Activated CD8-positive, alpha-beta T cell treated with anti-CD3 and anti-CD28 coated beads for 36 hours (primary cell): ENCODE measurements at regions not wholly inside any gene's neighbourhood (a gene's known extent, or its start where the extent isn't known, plus 50 kb on each side); places are given as distances from the start of the nearest gene placed in this dataset.
"Not testable (repeated sequence)": the region's sequence is repeated elsewhere in the genome, so short reads cannot be mapped to it uniquely, and the experiment has no call there.

ENCODE experiments used
- ATAC-seq: fragments of 200-7000 bp; cut with Tn5 transposase; one replicate; pipeline ENCODE4 v1.10.0; 2021; ENCODE audit warnings: mild to moderate bottlenecking, moderate library complexity
- CTCF ChIA-PET: fragments of 350-600 bp; sonication (Branson Sonifier 250); formaldehyde crosslinking; loops from one replicate; lab custom pipeline; 2021; ENCODE audit warnings: antibody characterized with exemption; lab: Charles Lee
- POLR2A ChIA-PET: fragments of 350-600 bp; sonication (Branson Sonifier 250); formaldehyde crosslinking; loops from one replicate; lab custom pipeline; 2021; ENCODE audit warnings: antibody characterized with exemption; lab: Charles Lee
- DNase-seq: peaks from one replicate; pipeline ENCODE4 v3.0.0-alpha.2; 2020
- H3K27ac Mint-ChIP-seq: one replicate; pipeline ENCODE4 v1.8.0; 2021; ENCODE audit warnings: mild to moderate bottlenecking, mixed read lengths
- H3K27me3 Mint-ChIP-seq: one replicate; pipeline ENCODE4 v1.8.0; 2021; ENCODE audit warnings: mixed read lengths
- H3K36me3 Mint-ChIP-seq: one replicate; pipeline ENCODE4 v1.8.0; 2021; ENCODE audit warnings: low read depth, mixed read lengths
- H3K4me1 Mint-ChIP-seq: one replicate; pipeline ENCODE4 v1.8.0; 2021; ENCODE audit warnings: low read depth, mixed read lengths
- H3K4me3 Mint-ChIP-seq: one replicate; pipeline ENCODE4 v1.8.0; 2021; ENCODE audit warnings: mild to moderate bottlenecking, moderate library complexity, mixed read lengths
- H3K9me3 Mint-ChIP-seq: one replicate; pipeline ENCODE4 v1.8.0; 2021; ENCODE audit warnings: mixed read lengths
- CTCF ChIP-seq: fragments of 200-600 bp; IDR thresholded peaks from one replicate; pipeline ENCODE4 v1.8.0; 2022; ENCODE audit warnings: antibody characterized with exemption, mild to moderate bottlenecking
- intact Hi-C: fragments of 100-400 bp; cut with micrococcal nuclease; formaldehyde crosslinking; loops from one replicate; pipeline ENCODE4 v1.10.0; 2022

- ChIA-PET CTCF (interaction anchor here (1.6 kb wide), 1 partner anchor 10 kb away, joined by 4 read pairs; no protein-coding TSS in a partner anchor), POLR2A (interaction anchor here (0.6 kb wide), 1 partner anchor 29 kb away, joined by 3 read pairs; no protein-coding TSS in a partner anchor)
- ATAC-seq = no peak
- no peak for DNase-seq
- Mint-ChIP-seq H3K4me3 (no peak overlapping the region), H3K27me3 (no peaks in the 10 kb centered on the region), H3K9me3 (peaks cover 3% of the 10 kb centered on the region), H3K36me3 (peaks cover 3% of the 10 kb centered on the region), H3K27ac (no peak overlapping the region), H3K4me1 (peaks cover 34% of the 10 kb centered on the region)
- TF ChIP-seq CTCF = no peak
- intact Hi-C loops = no loop called here
Measured at GRCh38 chr5:56048124-56048523, 53.4 kb upstream of the IL6ST start.

- peaks cover 3% of the 10 kb centered on the region for H3K36me3 Mint-ChIP-seq
- H3K27me3 Mint-ChIP-seq = no peaks in the 10 kb centered on the region
- no peak for TF ChIP-seq CTCF
- ATAC-seq = no peak
- no peak overlapping the region for H3K27ac Mint-ChIP-seq
- H3K4me3 Mint-ChIP-seq = no peak overlapping the region
- H3K4me1 Mint-ChIP-seq = peaks cover 34% of the 10 kb centered on the region
- DNase-seq = no peak
- H3K9me3 Mint-ChIP-seq = peaks cover 3% of the 10 kb centered on the region
- ChIA-PET POLR2A (no interaction called here), CTCF (interaction anchor here (1.6 kb wide), 1 partner anchor 10 kb away, joined by 4 read pairs; no protein-coding TSS in a partner anchor)
- intact Hi-C loops = no loop called here
Measured at GRCh38 chr5:56047448-56047847, 52.7 kb upstream of the IL6ST start.

GRCh38 chr5:56045469-56045868 is 50.7 kb upstream of the IL6ST start:
- no peak overlapping the region for H3K27ac Mint-ChIP-seq
- H3K36me3 Mint-ChIP-seq = peaks cover 3% of the 10 kb centered on the region
- no peak for TF ChIP-seq CTCF
- no peaks in the 10 kb centered on the region for H3K27me3 Mint-ChIP-seq
- CTCF ChIA-PET = no interaction called here
- ATAC-seq = no peak
- no peak for DNase-seq
- intact Hi-C loops = no loop called here
- no peak overlapping the region for H3K4me3 Mint-ChIP-seq
- H3K4me1 Mint-ChIP-seq = peaks cover 22% of the 10 kb centered on the region
- POLR2A ChIA-PET = interaction anchor here (0.6 kb wide), 1 partner anchor 12 kb away, joined by 3 read pairs; no protein-coding TSS in a partner anchor
- H3K9me3 Mint-ChIP-seq = peaks cover 3% of the 10 kb centered on the region

DNA sequence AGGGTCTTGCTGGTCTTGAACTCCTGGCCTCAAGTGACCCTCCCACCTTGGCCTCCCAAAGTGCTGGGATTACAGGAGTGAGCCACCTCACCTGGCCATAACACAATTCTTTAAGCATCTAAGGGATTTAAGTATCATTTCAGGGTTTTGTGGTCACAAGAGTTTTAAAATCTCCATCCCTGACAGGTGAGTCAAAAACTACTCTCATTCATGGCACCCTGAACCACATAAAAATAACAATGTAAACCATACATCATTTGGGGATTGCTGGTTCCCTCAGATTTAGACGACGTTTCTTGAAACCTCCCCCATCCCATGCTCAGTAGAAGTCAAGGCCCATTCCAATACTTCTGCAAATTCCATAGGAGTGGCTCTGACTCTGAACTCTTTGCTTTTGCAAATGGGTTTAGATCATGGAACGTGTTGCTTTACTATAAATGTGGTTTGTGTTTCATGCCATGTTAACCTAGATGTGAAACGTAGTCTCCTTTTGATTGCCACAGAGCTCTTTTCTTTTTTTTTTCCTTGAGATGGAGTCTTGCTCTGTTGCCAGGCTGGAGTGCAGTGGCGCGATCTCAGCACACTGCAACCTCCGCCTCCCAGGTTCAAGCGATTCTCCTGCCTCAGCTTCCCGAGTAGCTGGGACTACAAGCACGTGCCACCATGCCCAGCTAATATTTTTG is 50.1 kb upstream of the IL6ST start:
- peaks cover 18% of the 10 kb centered on the region for H3K4me1 Mint-ChIP-seq
- DNase-seq, CTCF ChIA-PET, POLR2A ChIA-PET, H3K27ac Mint-ChIP-seq, H3K4me3 Mint-ChIP-seq, H3K36me3 Mint-ChIP-seq, intact Hi-C loops, H3K9me3 Mint-ChIP-seq, H3K27me3 Mint-ChIP-seq: not testable (repeated sequence)
- peak; percentile 39 for ATAC-seq
